IPS DF 6.9 (cell line): ENCODE measurements at regions not wholly inside any gene's neighbourhood (a gene's known extent, or its start where the extent isn't known, plus 50 kb on each side); places are given as distances from the start of the nearest gene placed in this dataset.

Experiments used
- DNase-seq: peaks from one replicate; pipeline ENCODE4 v3.0.0-alpha.2; 2013; ENCODE audit warnings: low read depth, low spot score
- H3K27ac ChIP-seq: one replicate; pipeline ENCODE4 v1.5.1; 2013; ENCODE audit warnings: low read length, control low read depth
- H3K27me3 ChIP-seq: 2 replicates; pipeline ENCODE4 v1.6.1; 2013; ENCODE audit warnings: mild to moderate bottlenecking, low read length; ENCODE audit not compliant: control insufficient read depth, insufficient read depth
- H3K36me3 ChIP-seq: 2 replicates; pipeline ENCODE4 v1.6.1; 2013; ENCODE audit warnings: low read length; ENCODE audit not compliant: control insufficient read depth, insufficient read depth
- H3K4me1 ChIP-seq: 2 replicates; pipeline ENCODE4 v1.6.1; 2013; ENCODE audit warnings: low read length; ENCODE audit not compliant: control insufficient read depth, insufficient read depth
- H3K4me3 ChIP-seq: 2 replicates; pipeline ENCODE4 v1.5.1; 2013; ENCODE audit warnings: mild to moderate bottlenecking, low read length
- H3K9me3 ChIP-seq: 2 replicates; pipeline ENCODE4 v1.6.1; 2013; ENCODE audit warnings: low read length, inconsistent platforms; ENCODE audit not compliant: control insufficient read depth, insufficient read depth
- WGBS: extraction: QIAGEN DNeasy Blood & Tissue Kit; methylation state at CpG from one replicate; pipeline ENCODE4 v1.1.7; 2013; ENCODE audit warnings: mixed read lengths, missing lambda C conversion rate; ENCODE audit not compliant: insufficient read length, insufficient coverage; 5-methylcytosine and 5-hydroxymethylcytosine counted together

DNA sequence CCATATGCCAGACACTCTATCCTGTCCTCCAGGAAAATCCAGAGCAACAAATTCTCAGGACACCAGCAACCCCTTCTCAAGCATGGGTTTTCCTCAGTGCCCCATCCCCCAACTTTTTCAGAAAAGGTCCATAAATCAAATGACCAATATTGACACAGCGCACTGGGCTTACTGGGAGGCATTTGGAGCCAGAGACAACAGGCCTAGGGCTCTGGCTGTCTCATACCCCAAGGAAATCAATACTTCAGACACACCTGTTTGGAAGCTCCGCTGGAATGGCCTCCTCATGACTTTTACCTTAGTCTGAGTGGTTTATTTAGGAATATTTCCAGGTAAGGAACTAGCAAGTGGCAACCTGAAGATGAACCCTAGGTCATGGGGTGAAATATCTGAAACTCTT is 66.9 kb upstream of the TNR start:
- no peak overlapping the region for H3K27ac ChIP-seq
- DNase-seq = no peak
- no peaks in the 10 kb centered on the region for H3K36me3 ChIP-seq
- H3K4me1 ChIP-seq = peaks cover 1% of the 10 kb centered on the region; the same call in 1 of the 2 replicates
- no peaks in the 10 kb centered on the region for H3K27me3 ChIP-seq
- H3K4me3 ChIP-seq = no peak overlapping the region
- no peaks in the 10 kb centered on the region for H3K9me3 ChIP-seq
- WGBS = no CpG with 5 or more reads among the region's 2 CpGs

DNA sequence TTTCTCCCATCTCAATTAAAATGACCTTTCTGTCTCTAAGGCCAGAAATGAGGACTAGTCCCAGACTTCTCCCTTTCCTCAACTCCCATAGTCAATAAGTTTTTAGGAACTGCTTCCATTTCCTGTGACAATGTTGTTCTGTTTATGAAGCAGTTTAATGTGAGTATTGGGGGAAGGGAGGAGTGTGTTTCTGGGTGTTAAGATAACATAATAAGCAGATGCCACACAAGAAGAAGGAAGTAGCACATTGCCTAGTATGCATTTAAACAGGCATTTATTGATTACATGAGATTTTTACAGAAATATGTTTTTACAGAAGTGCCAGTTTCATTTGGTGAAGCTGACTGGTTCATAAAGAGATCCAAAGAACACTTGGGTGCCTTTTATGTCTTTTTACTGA is 65.6 kb upstream of the TNR start:
- Histone ChIP-seq H3K4me1 (peaks cover 1% of the 10 kb centered on the region; the same call in 1 of the 2 replicates), H3K27me3 (no peaks in the 10 kb centered on the region), H3K9me3 (no peaks in the 10 kb centered on the region), H3K36me3 (no peaks in the 10 kb centered on the region), H3K27ac (no peak overlapping the region), H3K4me3 (no peak overlapping the region)
- no peak for DNase-seq

DNA sequence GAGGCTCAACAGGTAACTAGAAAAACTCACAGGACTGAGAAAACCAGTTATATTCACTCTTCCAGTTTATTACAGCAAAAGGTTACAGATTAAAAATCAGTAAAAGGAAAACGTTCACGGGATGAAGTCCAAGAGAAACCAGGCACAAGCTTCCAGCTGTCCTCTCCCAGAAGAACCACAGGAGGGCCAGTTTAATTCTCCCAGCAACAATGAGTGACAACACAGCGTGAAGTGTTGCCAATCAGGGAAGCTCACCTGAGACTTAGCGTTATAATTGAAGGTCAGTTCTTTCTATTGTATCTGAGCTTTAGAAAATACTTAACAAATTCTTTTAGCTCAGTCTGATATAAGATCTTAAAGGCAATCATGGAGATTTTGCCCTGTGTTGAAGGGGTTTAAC is 65.2 kb upstream of the TNR start:
- WGBS = no CpG with 5 or more reads among the region's 4 CpGs
- no peaks in the 10 kb centered on the region for H3K9me3 ChIP-seq
- no peak overlapping the region for H3K27ac ChIP-seq
- no peak overlapping the region for H3K4me3 ChIP-seq
- H3K36me3 ChIP-seq = no peaks in the 10 kb centered on the region
- no peaks in the 10 kb centered on the region for H3K27me3 ChIP-seq
- DNase-seq = no peak
- H3K4me1 ChIP-seq = peaks cover 1% of the 10 kb centered on the region; the same call in 1 of the 2 replicates

DNA sequence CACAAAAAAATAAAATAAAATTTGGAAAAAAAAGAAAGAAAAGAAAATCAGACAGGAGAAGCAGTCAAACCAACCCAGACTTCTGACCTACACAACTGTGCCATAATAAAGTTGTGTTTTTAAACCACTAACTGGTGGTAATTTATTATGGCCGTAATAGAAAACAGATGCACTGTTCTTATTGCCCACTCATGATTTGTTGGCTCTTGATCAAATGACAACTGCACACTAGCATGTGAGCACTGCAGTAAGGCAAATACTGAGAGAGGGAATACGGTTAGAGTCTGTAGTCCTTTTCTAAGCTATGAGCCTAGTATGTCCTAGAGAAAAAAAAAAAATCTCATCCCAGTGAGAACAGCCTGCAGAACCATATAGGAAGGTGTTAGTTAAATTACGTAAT is 61.2 kb upstream of the TNR start:
- DNase-seq = no peak
- H3K36me3 ChIP-seq = no peaks in the 10 kb centered on the region

DNA sequence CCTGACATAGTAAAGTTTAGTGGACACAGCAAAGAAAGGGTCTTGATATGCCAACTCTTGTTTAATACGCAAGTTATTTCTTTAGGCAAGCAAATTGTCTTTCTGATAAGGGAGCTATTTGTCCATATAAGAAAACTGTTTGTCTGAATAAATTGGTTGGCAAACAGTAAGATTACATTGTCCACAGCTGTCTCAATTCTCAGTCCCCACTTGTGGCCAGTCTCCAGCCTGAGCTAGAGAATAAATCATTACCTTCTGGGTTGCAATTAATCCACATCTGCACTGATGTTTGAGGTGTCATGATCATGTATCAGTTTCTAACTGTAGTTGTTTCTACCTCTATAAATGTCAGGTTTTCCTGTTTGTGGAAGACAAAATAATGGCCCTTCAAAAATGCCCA is 60.0 kb upstream of the TNR start:
- Histone ChIP-seq H3K27ac (no peak overlapping the region), H3K9me3 (no peaks in the 10 kb centered on the region), H3K36me3 (no peaks in the 10 kb centered on the region), H3K4me3 (no peak overlapping the region), H3K27me3 (no peaks in the 10 kb centered on the region), H3K4me1 (no peaks in the 10 kb centered on the region; the same call in 1 of the 2 replicates)
- DNase-seq = no peak
- WGBS = no CpG with 5 or more reads among the region's 1 CpG

More for the DNA sequence above, 61.2 kb upstream of the TNR start:
- H3K4me1 ChIP-seq = peaks cover 1% of the 10 kb centered on the region; the same call in 1 of the 2 replicates
- H3K27me3 ChIP-seq = no peaks in the 10 kb centered on the region
- no peak overlapping the region for H3K27ac ChIP-seq
- H3K4me3 ChIP-seq = no peak overlapping the region
- WGBS = no CpG with 5 or more reads among the region's 3 CpGs
- no peaks in the 10 kb centered on the region for H3K9me3 ChIP-seq

DNA sequence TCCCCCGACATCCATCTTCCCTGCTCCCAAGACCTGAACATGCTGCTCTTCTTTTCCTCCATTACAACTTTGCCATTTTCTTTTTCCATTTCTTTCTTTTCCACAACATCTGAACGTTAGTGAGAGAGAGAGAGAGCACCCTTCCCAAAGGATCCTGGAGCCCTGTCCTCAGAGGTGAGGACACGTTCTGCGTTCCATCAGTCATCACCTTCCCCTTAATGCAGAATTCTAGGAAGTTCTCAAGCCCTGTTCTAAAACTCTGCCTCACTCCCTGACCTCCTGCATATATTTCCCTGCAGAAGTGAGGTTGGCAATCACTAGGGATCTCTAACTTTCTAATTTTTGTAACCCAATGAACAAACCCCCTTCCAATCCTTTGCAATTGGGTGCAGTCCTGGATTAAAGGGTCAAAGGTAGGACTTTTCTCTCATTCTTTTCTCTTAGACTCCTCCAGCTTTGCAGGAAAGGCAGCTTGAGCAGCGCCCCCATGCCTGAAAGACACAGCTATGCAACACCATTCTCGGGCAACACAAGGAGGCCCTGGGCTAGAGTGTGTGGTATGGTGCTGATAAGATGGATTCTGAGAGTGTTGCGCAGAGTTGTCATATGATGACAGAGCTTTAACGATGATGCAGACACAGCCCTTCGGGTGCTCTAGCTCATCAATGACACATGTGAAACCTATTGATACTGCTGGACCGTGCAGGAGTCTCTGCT is 59.2 kb upstream of the TNR start:
- no peaks in the 10 kb centered on the region for H3K27me3 ChIP-seq
- no peaks in the 10 kb centered on the region; the same call in 1 of the 2 replicates for H3K4me1 ChIP-seq
- no peak for DNase-seq
- no peaks in the 10 kb centered on the region for H3K36me3 ChIP-seq
- H3K27ac ChIP-seq = no peak overlapping the region
- no peaks in the 10 kb centered on the region for H3K9me3 ChIP-seq
- 100% methylated on average over 1 of the region's 10 CpGs for WGBS
- no peak overlapping the region for H3K4me3 ChIP-seq

DNA sequence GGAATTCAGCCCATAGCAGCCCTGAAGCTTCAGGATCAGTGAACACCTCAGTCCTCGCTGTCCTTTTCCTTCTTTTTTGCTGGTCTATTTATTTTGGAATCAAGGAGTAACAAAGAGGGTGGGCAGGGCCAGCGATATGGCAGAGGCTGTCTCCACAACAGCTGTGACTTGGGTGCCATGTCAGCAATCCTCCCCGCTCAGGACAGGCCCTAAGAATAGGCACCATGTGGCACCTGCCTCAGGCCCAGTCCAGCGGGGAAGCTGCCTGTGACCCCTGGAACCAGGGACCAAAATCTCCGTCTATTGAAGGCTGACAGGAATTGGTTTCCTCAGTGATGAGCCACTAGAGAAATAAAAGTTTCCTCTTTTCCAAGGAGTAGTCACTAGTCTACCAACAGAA is 58.6 kb upstream of the TNR start:
- no CpG with 5 or more reads among the region's 5 CpGs for WGBS
- Histone ChIP-seq H3K27me3 (no peaks in the 10 kb centered on the region), H3K4me1 (no peaks in the 10 kb centered on the region; the same call in 1 of the 2 replicates), H3K27ac (no peak overlapping the region), H3K36me3 (no peaks in the 10 kb centered on the region), H3K9me3 (no peaks in the 10 kb centered on the region), H3K4me3 (no peak overlapping the region)
- no peak for DNase-seq

DNA sequence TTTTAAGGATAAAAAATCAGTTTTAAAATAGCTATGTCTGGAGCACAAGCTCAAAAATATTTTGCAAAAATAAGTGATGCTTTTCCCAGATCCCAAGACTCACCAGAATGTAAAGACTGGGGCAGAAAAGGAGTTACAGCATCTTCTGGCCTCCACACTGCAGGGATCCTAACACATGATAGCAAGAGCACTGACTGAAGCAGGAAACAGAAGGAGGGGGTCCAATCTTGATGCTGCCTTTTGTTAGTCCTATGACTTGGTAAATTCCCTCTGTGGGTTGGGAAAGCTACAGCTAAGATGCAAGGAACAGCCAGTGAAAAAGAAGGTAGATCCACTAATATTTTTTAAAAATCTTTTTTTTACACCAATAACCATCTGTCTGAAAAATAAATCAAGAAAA is 54.2 kb upstream of the TNR start:
- DNase-seq = no peak
- Histone ChIP-seq H3K9me3 (no peaks in the 10 kb centered on the region), H3K27ac (no peak overlapping the region), H3K36me3 (no peaks in the 10 kb centered on the region), H3K27me3 (0 out of 2 replicates have a peak, but pooled peaks cover 2% of the 10 kb centered on the region), H3K4me3 (no peak overlapping the region), H3K4me1 (no peaks in the 10 kb centered on the region)

DNA sequence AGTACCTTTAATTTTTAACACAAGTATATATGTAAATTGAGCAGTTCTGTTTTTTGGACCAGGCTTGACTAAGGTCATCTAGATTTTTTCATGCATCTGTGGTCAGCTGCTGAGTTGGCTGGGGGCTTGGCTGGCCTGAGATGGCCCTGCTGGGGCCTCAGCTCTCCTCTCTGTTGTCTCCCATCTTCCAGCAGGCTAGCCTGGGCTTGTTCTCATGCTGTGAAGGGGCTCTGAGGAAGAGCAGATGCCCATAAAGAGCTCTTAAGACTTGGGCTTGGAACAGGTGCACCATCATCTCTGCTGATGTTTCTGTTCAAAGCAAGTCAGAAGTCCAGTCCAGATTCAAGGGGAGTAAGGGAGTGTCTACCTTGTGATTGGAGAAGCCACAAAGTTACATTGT is 51.2 kb upstream of the TNR start:
- no peak overlapping the region for H3K4me3 ChIP-seq
- no peak overlapping the region for H3K27ac ChIP-seq
- no peak for DNase-seq
- H3K27me3 ChIP-seq = 0 out of 2 replicates have a peak, but pooled peaks cover 2% of the 10 kb centered on the region
- no peaks in the 10 kb centered on the region for H3K36me3 ChIP-seq
- no peaks in the 10 kb centered on the region for H3K9me3 ChIP-seq
- H3K4me1 ChIP-seq = no peaks in the 10 kb centered on the region

DNA sequence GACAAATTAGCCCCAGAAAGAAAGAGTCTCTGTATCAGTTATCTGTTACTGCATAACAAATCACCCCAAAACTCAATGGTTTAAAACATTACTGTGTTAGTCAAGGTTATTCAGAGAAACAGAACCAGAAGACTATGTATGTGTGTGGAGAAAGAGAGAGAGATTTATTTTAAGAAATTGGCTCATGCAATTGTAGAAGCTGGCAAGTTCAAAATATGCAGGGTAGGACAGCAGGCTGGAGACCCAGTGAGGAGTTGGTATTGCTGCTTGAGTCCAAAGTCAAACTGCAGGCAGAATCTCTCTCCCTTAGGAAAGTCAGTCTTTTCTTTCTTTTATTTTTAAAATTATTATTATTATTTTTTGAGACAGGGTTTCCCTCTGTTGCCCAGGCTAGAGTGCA is 50.2 kb upstream of the TNR start:
- 0 out of 2 replicates have a peak, but pooled peaks cover 2% of the 10 kb centered on the region for H3K27me3 ChIP-seq
- no peaks in the 10 kb centered on the region for H3K4me1 ChIP-seq
- H3K4me3 ChIP-seq = no peak overlapping the region
- H3K36me3 ChIP-seq = no peaks in the 10 kb centered on the region
- H3K9me3 ChIP-seq = no peaks in the 10 kb centered on the region
- no peak overlapping the region for H3K27ac ChIP-seq
- no peak for DNase-seq
